GM18861 (cell line): ENCODE measurements at regions not wholly inside any gene's neighbourhood (a gene's known extent, or its start where the extent isn't known, plus 50 kb on each side); places are given as distances from the start of the nearest gene placed in this dataset.

Experiments used
- ATAC-seq: cut with Tn5 transposase; IDR thresholded peaks from one replicate; pipeline ENCODE4 v1.9.1; 2021; ENCODE audit not compliant: unreplicated experiment

DNA sequence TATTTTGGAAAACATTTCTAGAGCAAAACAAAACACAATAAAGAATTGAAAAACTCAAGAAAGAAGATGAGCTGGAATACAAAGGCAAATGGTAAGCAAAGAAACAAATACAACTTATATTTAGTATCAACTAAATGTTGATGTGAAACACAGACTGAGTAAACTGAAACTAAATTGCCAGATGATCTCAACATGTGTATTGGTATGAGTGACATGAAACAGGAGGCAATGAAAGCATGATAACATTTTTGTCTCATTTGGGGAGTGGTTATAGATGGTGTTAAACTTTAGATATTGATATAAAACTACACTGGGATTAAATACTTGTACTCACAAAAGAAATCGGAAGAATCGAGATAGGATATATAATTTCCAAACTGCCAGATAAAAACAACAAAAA is 805.6 kb upstream of the CXADR start:
- ATAC-seq = no peak

DNA sequence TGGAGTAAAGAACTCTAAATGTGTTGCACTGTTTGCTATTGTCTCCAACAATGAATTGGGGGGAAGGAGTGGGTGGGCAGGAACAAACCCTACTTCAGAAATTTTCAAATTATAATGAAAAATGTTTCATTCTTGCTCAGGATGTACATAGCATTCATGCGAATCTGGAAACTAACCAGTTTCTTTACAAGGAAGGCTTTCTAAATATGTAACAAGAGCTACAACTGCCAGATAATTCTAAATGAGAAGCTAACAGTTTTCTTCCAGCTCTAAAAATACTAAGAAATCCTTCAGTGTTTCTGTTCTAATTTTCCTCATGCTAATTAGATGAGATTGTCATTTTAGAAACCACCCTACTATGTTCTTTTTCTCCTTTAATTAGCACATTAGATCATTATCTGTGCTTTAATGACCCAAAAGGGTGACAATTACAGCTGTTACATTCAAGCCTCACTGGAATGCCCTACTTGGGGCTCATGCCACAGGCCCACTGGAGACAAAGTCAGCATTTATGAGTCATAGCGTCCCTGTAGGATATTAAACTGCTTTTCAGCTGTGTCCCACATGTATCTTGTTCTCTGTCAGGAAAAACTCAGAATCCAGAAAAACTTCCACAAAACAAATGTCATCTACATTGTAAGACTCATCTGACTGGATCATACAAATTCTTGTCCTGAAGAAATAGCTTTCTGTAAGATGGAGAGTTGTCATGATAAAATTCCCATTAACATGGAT is 804.6 kb upstream of the CXADR start:
- no peak for ATAC-seq

GRCh38 chr21:16709866-16710550 is 802.8 kb upstream of the CXADR start:
- ATAC-seq = no peak

GRCh38 chr21:16711757-16712156 is 801.1 kb upstream of the CXADR start:
- ATAC-seq = no peak

DNA sequence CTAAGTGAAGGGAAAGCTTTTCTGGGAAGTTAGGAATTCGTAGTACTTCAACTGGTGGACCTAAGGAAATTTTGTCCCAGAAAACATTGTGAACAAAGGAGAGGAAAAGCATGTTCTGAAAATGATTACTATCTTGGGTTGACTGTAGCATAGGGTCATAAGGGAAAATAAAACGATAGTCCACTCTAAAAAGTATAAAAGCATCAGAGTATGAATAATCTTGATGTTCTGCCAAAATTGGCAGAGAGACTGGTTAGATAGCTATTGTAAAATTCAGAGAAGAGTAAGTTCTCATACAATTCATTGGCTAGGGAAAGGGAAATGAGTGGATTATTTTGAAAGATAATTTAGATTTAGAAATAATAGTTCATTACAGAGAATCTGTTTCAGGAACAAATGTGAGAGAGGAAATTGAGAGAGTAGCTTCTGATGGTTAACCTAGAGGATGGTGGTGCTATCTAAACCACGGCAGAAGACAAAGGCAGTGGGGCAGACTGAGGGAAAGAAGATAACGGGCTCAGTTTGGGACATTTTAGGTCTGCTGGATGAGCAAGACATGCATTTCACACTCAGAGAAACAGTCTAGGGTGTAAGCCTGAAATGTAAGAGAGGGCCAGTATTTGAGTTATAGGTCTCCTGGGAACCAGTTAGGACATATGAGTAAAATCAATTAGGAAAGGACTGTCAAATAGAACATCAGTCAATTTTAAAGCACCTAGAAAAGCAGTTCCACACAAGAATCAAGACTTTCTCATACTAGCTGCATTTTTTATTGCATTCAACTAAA is 799.3 kb upstream of the CXADR start:
- ATAC-seq = no peak

DNA sequence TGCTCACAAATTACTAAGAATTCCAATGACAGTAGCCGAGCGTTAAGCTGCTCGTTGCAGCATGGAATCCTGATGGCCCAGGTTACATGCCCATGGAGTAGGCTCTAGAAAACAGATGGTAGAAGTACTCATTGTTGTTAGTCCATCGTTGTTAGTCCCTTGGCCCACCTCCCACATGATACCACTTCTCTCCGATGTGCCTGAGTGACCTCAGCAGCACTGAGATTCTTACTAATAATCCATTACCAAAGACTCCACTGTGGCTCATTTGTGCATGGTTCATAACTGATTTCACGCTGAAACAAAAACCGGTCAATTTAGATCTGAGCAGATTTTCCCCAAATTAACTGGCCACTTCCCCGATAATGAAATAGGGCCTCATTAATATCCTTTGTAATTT is 772.3 kb upstream of the CXADR start:
- no peak for ATAC-seq

- no peak for ATAC-seq
Measured at GRCh38 chr21:16741141-16741665, 771.6 kb upstream of the CXADR start.

DNA sequence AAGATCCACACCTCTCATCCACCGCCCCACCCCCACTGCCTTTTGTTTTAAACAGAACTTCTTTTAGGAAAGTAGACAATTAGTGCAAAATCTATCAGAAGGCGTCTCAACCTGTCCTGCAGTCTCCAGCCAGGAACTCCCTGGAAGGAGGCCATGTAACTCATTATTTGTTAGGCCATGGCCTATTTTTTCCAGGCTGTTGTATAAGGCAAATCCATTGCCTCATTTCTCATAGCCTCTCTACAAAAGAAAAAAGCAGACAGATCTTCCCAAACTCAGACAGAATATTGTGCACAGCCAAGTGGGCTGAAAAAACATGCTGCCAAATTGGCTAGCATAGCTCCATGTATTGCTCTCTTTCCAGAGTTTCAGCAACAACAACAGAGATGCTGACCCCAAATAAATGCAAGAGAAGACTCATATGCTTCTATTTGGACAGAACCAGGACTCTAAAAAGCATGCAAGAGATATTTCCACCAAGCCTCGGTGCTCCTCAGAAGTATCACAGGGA is 770.7 kb upstream of the CXADR start:
- no peak for ATAC-seq

- no peak for ATAC-seq
Measured at GRCh38 chr21:16742741-16743140, 770.1 kb upstream of the CXADR start.

DNA sequence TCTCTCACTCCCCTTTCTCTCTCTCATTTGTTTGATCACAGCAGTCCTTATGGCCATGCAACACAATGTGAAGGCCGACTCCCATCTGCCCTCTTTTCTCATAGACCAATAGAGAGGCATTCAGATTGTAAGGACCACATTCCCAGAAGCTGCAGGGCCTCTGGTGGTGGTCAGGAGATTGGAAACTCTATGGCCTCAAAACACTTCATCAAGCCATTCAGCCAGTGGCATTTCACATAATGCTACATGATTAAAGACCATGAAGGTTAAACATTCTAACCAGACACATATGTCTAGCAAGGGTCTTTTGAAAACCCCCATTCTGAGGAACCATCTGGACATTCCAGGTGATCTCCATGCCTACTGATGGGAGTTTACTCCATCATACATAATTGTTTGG is 769.5 kb upstream of the CXADR start:
- no peak for ATAC-seq

- ATAC-seq = no peak
Measured at GRCh38 chr21:16750926-16751325, 761.9 kb upstream of the CXADR start.

DNA sequence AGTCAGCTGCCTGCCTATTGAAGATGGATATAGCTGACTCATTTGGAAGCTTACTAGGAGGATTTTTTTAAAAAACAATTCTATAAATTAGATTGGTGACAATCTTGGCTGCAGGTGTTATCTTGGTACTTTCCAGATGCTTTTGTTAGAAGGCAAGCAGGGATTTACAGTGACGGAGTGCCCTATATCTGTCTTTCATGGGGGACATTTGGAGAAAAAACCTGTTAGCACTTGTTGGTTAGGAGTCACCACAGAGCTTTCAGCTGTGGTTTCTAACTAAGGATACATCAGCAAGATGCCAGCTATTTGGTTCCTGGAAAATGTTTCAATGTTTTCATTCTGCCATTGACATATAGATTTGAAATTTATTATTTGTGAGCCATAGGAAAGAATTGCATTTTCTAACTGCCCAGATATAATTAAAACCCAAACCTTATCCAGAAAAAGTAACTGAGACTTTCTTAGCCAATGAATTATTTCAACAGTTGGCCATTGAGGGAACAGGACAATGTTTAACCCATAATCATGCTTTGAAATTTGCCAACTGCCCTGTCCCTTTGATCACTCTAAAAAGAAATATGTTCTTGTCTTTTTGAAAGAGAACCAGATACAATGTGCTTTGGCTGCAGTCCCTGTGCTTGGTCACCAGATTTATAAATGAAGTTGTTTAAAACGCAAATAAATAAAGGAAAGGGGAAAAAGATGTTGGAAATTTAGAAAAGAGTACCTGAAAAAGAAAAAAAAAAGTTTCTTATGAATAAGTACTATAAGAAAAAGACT is 761.0 kb upstream of the CXADR start:
- ATAC-seq = no peak

DNA sequence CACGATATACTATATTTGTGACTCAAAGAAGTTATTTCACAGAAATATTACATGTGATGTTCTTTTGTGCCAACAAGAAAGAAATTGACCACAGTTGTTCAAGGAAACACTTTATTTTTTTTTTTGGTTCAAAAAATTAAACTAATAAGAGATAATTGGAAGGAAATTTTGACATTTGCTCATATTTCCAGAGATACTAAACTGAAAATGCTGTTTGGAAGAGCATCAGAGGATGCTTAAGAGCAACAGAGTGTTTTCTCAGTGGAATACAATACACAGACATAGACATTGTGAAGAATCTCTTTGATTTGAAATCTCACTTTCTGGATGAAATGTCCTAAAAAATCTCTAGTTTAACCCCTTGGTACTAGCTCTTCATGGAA is 760.4 kb upstream of the CXADR start:
- no peak for ATAC-seq

DNA sequence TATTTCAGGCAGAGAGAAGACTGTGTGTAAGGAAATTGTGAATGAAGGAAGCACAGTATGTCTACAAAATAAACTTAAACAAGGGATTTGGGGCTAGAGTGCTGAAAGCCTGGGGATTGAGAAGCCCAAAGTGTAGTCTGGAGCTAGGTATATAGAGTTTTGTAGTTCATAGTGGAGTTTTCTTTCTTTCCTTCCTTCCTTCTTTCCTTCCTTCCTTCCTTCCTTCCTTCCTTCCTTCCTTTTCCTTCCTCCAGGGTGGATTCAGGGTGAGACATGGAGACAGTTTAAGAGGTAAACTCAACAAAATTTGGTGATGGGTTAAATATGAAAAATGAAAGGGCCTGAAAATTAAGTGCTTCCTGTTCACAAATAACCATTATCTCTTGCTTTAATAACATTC is 757.8 kb upstream of the CXADR start:
- no peak for ATAC-seq

DNA sequence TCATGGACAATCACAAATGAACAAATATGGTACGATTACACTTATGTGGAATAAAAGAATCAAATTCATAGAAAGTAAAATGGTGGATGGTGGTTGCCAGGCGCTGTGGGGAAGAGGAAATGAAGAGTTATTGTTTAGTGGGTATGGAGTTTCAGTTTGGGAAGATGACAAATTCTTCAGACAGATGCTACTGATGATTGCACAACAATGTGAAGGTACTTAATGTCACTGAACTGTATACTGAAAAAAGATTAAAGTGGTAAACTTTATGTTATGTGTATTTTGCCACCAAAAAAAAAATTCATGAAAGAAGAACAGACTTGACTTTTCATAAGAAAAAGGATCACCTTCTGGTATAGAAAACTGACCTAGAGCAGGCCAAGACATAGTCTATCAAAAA is 745.6 kb upstream of the CXADR start:
- no peak for ATAC-seq

DNA sequence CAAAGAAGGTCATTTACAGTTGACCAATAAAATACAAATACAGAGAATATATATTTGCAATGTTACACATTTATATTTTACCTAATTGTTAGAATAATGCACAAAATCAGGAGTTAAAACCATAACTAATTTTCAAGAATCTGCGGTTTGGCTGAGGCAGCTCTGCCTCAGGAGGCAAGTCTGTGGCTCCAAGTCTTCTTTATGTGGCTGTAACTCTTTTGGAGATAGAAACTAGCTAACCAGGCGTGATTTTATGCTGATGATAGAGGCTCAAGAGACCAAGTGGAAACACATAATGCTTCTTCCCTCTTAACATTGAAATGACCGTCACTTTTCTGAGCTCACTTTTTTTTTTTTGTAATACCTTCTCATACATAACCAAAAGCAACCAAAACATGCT is 744.7 kb upstream of the CXADR start:
- no peak for ATAC-seq

GRCh38 chr21:16770266-16770665 is 742.6 kb upstream of the CXADR start:
- no peak for ATAC-seq

DNA sequence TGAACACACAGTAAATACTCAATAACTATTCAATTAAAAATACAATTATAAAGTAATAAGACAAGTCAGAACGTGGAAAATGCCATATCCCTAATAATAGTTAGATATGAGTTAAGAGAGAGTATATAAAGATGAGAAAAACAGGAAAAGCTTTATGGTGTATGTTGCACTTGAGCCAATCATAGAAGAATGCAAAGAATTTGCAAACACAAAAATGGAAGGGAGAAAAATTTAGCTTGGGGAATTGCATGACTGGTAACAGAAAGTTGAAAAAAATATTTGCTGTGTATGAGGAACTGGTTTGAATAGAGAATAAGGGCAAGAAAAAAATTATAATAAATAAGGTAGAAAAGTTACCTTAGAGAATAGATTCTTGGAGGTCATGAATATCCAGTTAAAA is 739.6 kb upstream of the CXADR start:
- ATAC-seq = no peak

DNA sequence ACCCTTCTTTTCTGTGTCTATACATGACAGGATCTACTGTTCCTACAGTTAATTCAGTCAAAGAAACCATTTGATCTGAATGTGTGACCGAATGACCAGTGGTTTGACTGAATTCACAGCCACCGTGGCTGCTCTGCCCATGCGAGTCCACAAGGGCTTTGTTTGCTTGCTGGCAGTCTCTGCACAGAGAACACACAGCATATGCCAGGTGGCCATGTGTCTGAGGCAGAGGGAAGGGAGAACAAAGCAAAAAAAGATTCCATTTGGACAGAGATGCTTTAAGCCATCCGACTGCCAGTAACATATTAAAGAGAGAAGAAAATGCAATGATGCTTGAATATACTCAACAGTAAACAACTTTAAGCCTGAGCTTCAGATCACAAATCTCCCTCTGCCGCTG is 737.8 kb upstream of the CXADR start:
- no peak for ATAC-seq

GRCh38 chr21:16777041-16777720 is 735.7 kb upstream of the CXADR start:
- ATAC-seq = no peak
